Brain microvascular endothelial cell (primary cell): ENCODE measurements at regions not wholly inside any gene's neighbourhood (a gene's known extent, or its start where the extent isn't known, plus 50 kb on each side); places are given as distances from the start of the nearest gene placed in this dataset.
A peak's percentile ranks its signal among the peaks of the same experiment; 100 is the strongest.

Experiments used
- DNase-seq: peaks from one replicate; pipeline ENCODE4 v3.0.0-alpha.2; 2020
- H3K27ac ChIP-seq: fragments of 250-450 bp; sonication (Bioruptor Pico); 2 replicates; pipeline ENCODE4 v1.5.1; 2020; ENCODE audit warnings: mild to moderate bottlenecking, moderate library complexity
- H3K27me3 ChIP-seq: fragments of 250-450 bp; sonication (Bioruptor Pico); replicated peaks from 2 replicates; pipeline ENCODE4 v1.5.1; 2020; ENCODE audit warnings: mild to moderate bottlenecking
- H3K36me3 ChIP-seq: fragments of 250-450 bp; sonication (Bioruptor Pico); replicated peaks from 2 replicates; pipeline ENCODE4 v1.5.1; 2020; ENCODE audit warnings: mild to moderate bottlenecking
- H3K4me3 ChIP-seq: 2 replicates; pipeline ENCODE4 v1.5.1; 2011; ENCODE audit warnings: low read depth, mild to moderate bottlenecking, control low read depth, low read length, moderate library complexity
- in situ Hi-C: cut with HindIII; loops from 2 replicates; pipeline ENCODE4 v1.10.0; 2017; ENCODE audit warnings: low sequenced_read_pairs, low pct_ligation_motif_present
- TF ChIP-seq, protein P1 (sequence below): IDR thresholded peaks from 2 replicates; pipeline ENCODE4 v1.5.1; 2011; ENCODE audit warnings: low read depth, mild to moderate bottlenecking, moderate library complexity, low read length, control low read depth, inconsistent platforms; ENCODE audit errors: missing control alignments

GRCh38 chr12:89073659-89074058, 278.6 kb downstream of the DUSP6 start:
- DNase-seq = no peak
- Histone ChIP-seq H3K4me3 (no peak overlapping the region), H3K27me3 (no peaks in the 10 kb centered on the region), H3K36me3 (no peaks in the 10 kb centered on the region), H3K27ac (no peak overlapping the region)
- TF ChIP-seq, protein P1, sequence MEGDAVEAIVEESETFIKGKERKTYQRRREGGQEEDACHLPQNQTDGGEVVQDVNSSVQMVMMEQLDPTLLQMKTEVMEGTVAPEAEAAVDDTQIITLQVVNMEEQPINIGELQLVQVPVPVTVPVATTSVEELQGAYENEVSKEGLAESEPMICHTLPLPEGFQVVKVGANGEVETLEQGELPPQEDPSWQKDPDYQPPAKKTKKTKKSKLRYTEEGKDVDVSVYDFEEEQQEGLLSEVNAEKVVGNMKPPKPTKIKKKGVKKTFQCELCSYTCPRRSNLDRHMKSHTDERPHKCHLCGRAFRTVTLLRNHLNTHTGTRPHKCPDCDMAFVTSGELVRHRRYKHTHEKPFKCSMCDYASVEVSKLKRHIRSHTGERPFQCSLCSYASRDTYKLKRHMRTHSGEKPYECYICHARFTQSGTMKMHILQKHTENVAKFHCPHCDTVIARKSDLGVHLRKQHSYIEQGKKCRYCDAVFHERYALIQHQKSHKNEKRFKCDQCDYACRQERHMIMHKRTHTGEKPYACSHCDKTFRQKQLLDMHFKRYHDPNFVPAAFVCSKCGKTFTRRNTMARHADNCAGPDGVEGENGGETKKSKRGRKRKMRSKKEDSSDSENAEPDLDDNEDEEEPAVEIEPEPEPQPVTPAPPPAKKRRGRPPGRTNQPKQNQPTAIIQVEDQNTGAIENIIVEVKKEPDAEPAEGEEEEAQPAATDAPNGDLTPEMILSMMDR = no peak
- in situ Hi-C loops = no loop called here

- no peaks in the 10 kb centered on the region for H3K27me3 ChIP-seq
- in situ Hi-C loops = no loop called here
- peak overlapping the region; percentile 45 for H3K27ac ChIP-seq
- H3K4me3 ChIP-seq = no peak overlapping the region
- no peaks in the 10 kb centered on the region for H3K36me3 ChIP-seq
- TF ChIP-seq, protein P1 = no peak
- peak; percentile 79 for DNase-seq
These were observed 279.3 kb downstream of the DUSP6 start for GRCh38 chr12:89073027-89073398.

- no peaks in the 10 kb centered on the region for H3K36me3 ChIP-seq
- in situ Hi-C loops = no loop called here
- peak overlapping the region; percentile 45 for H3K27ac ChIP-seq
- TF ChIP-seq, protein P1 = no peak
- no peak overlapping the region for H3K4me3 ChIP-seq
- no peaks in the 10 kb centered on the region for H3K27me3 ChIP-seq
- DNase-seq = no peak
These were observed 279.8 kb downstream of the DUSP6 start for GRCh38 chr12:89072294-89073026.

DNA sequence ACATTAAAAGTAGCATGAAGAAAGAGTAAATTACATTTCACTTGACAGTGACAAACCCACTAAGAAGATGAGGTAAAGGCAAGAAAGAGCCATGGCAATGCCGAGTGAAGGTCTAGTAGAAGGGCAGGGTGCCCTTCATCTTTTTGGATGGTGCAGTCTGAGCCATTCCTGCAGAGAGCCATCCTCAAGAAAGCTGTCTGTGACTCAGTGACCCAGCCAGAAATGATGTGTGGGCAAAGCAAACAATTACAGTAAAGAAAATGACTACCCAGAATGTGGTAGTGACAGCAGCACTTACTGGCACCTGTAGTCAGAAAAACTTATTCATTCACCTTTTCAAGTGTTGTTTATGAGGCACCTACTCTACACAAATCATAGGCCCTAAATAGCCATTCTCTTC, 281.7 kb downstream of the DUSP6 start:
- TF ChIP-seq, protein P1 = no peak
- Histone ChIP-seq H3K27ac (no peak overlapping the region), H3K36me3 (no peaks in the 10 kb centered on the region), H3K4me3 (no peak overlapping the region), H3K27me3 (no peaks in the 10 kb centered on the region)
- in situ Hi-C loops = no loop called here
- no peak for DNase-seq

GRCh38 chr12:89069431-89069830, 282.9 kb downstream of the DUSP6 start:
- in situ Hi-C loops = no loop called here
- DNase-seq = peak; percentile 49
- H3K4me3 ChIP-seq = no peak overlapping the region
- H3K27ac ChIP-seq = peak overlapping the region; percentile 20
- H3K27me3 ChIP-seq = no peaks in the 10 kb centered on the region
- TF ChIP-seq, protein P1 = no peak
- no peaks in the 10 kb centered on the region for H3K36me3 ChIP-seq
